Omental fat pad (tissue), 3 donors: ENCODE measurements at regions not wholly inside any gene's neighbourhood (a gene's known extent, or its start where the extent isn't known, plus 50 kb on each side); places are given as distances from the start of the nearest gene placed in this dataset. TPM values are rescaled to one million over a fixed set of nuclear protein-coding genes. Genes with fewer than 3 reads are reported as not detected.

ENCODE experiments used
- ATAC-seq: fragments of 150-250 bp; one replicate; pipeline ENCODE4 v1.9.1; 2016; ENCODE audit warnings: mild to moderate bottlenecking, moderate library complexity; ENCODE audit not compliant: low FRiP score
- DNase-seq: peaks from one replicate; pipeline ENCODE4 v3.0.0-alpha.2; 2019; ENCODE audit warnings: low spot score
- small RNA-seq: library from RNA; depleted of rRNA; stranded (forward); fragments of <200 nt; gene quantifications from one replicate; pipeline ENCODE3, GENCODE V24; 2016
- TF ChIP-seq, protein P1 (sequence below), 3 donors: fragments of 450-650 bp; IDR thresholded peaks; one replicate each; pipeline ENCODE4 v1.5.1; 2016 to 2017; ENCODE audit warnings: antibody characterized with exemption in 3 of 3, mild to moderate bottlenecking in 3 of 3, moderate library complexity in 2 of 3

DNA sequence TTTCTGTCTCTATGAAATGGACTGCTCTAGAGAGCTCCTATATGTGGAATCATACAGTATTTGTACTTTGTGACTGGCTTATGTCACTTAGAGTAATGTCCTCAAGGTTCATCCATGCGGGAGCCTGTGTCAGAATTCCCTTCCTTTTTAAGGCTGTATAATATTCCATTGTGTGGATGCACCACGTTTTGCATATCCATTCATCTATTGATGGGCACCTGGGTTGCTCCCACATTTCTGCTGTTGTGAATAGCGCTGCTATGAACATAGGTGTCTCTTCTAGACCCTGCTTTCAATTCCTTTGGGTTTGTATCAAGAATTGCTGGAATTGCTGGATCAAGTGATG, 155.4 kb downstream of the BMP7 start:
- ATAC-seq (no peak), DNase-seq (no peak)
- TF ChIP-seq, protein P1, sequence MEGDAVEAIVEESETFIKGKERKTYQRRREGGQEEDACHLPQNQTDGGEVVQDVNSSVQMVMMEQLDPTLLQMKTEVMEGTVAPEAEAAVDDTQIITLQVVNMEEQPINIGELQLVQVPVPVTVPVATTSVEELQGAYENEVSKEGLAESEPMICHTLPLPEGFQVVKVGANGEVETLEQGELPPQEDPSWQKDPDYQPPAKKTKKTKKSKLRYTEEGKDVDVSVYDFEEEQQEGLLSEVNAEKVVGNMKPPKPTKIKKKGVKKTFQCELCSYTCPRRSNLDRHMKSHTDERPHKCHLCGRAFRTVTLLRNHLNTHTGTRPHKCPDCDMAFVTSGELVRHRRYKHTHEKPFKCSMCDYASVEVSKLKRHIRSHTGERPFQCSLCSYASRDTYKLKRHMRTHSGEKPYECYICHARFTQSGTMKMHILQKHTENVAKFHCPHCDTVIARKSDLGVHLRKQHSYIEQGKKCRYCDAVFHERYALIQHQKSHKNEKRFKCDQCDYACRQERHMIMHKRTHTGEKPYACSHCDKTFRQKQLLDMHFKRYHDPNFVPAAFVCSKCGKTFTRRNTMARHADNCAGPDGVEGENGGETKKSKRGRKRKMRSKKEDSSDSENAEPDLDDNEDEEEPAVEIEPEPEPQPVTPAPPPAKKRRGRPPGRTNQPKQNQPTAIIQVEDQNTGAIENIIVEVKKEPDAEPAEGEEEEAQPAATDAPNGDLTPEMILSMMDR (IDR thresholded peaks at IDR 0.05): no peak

DNA sequence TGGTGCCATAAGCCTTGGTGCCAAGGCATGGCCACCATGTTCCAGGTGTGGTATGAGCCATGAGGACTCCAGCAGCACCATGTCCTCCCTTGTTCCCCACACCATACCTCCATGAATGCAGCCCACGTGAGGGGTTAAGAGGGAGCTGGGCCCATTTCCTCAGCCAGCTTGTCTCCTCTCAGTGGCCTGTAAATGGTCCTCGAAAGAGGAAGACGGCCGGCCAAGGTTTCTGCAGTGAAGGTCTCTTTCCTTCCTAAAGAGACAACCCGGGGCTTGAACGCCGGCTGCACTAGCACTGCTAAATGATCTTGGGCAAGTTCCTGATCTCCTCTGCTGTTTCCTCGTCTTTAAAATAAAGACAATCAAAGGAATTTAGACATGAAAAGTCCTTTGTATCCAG, 154.0 kb downstream of the BMP7 start:
- ATAC-seq: no peak
- TF ChIP-seq, protein P1 (IDR thresholded peaks at IDR 0.05): no peak
- DNase-seq: no peak

DNA sequence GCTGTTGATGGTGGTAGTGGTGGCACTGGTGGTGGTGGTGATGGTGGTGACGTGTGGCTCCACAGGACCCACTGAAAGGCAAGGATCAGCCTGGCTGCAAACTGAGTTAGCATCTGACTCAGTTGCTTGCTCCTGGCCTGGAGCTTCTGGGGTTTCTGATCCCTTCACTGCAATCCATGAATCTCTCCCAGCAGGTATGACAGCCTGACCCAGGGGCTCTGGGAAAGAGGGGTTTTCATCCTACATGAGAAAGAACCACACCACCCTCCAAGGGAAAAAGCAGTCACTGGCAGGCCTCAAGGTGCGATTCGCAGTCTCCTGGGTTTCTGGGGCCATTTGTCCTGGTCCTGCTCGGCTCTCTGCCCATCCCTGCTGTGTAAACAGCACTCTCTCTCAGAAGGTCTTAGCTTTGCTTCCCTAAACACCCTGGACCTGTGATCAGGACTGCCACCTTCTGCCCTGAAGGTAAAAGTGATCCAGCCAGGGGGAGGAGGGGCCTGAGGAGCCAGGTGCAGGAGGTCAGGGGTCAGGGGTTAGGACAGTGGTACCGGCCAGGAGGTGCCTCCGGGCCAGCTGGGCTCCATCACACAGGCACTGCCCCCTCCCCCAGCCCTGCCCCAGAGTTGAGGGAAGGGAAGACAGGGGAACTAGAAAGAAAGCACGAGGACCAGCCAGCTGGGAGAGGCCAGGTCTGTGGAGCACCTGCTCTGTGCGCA, 152.0 kb downstream of the BMP7 start:
- TF ChIP-seq, protein P1 (IDR thresholded peaks at IDR 0.05): no peak
- ATAC-seq: no peak
- DNase-seq: no peak

DNA sequence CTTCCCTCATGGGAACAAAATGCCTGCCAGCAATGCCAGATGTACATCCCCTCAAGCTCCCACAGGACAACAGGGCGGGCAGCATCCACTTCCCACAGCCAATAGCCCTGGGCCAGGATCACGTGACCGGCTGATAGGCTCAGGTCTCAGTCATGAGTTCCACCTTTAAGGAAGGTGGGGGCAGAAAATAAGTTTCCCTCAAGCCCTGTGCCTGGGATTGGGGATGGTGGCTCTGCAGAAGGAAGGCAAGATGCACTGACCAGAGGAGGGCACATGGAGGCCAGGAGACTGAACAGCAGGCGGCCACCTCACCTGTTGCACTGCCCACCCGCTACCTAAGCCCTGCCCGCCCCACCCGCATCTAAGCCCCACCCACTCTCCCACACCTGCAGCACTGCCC, 149.1 kb downstream of the BMP7 start:
- TF ChIP-seq, protein P1 (IDR thresholded peaks at IDR 0.05): no peak
- no peak for ATAC-seq
- DNase-seq: no peak

DNA sequence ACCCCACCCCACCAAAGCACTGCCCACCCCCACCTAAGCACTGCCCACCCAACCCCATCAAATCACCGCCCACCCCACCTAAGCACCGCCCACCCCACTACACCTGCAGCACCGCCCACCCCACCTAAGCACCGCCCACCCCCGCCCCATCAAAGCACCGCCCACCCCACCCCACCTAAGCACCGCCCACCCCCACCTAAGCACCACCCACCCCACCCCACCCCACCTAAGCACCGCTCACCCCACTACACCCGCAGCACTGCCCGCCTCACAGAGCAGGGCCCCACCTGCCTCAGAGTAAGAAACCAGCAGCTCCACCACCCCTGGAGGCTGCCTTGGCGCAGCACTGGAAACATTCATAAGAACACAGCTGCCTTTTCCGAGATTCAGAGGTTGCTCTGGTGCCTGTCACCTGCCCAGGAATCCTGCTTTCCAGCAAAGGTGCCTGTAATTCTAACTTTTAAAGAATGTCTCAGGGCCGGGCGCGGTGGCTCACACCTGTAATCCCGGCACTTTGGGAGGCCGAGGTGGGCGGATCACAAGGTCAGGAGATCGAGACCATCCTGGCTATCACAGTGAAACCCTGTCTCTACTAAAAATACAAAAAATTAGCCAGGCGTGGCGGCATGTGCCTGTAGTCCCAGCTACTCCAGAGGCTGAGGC, 148.2 kb downstream of the BMP7 start:
- TF ChIP-seq, protein P1 (IDR thresholded peaks at IDR 0.05): no peak
- ATAC-seq: no peak
- no peak for DNase-seq

Small RNAs in the stretch of these regions (small RNA-seq; reads per million reads assigned to genes)
- gene RNU6-929P: not detected
